ENCODE measurements at regions not wholly inside any gene's neighbourhood (a gene's known extent, or its start where the extent isn't known, plus 50 kb on each side); places are given as distances from the start of the nearest gene placed in this dataset.

- H3K9me3 ChIP-seq: peaks cover 0 to 4% (median 0%) of the 10 kb centered on the region in 4 donors
- no peak for DNase-seq
- H3K27me3 ChIP-seq: no peaks in the 10 kb centered on the region
- no peak for ATAC-seq
- intact Hi-C loops (cut with DNase I): no loop called here
- WGBS (ENCODE audit: insufficient coverage, low coverage, low lambda C conversion rate, missing lambda C conversion rate): 65% methylated on average over 5 of the region's 5 CpGs
- no peaks in the 10 kb centered on the region for H3K36me3 ChIP-seq
- H3K27ac ChIP-seq: no peak overlapping the region
- no peak overlapping the region for H3K4me3 ChIP-seq
- no peak for TF ChIP-seq POLR2A (IDR thresholded peaks at IDR 0.05)
- no peak for TF ChIP-seq CTCF (IDR thresholded peaks at IDR 0.05)
- H3K4me1 ChIP-seq: no peaks in the 10 kb centered on the region
These were observed 738.3 kb upstream of the POM121L12 start for GRCh38 chr7:52297128-52297527.

GRCh38 chr7:52294942-52295341, 740.5 kb upstream of the POM121L12 start:
- Histone ChIP-seq H3K27ac (no peak overlapping the region), H3K4me1 (no peaks in the 10 kb centered on the region), H3K4me3 (no peak overlapping the region), H3K36me3 (no peaks in the 10 kb centered on the region), H3K27me3 (no peaks in the 10 kb centered on the region), H3K9me3 (peaks cover 0 to 4% (median 0%) of the 10 kb centered on the region in 4 donors)
- ATAC-seq: no peak
- intact Hi-C loops (cut with DNase I): no loop called here
- TF ChIP-seq POLR2A (IDR thresholded peaks at IDR 0.05) (no peak), CTCF (IDR thresholded peaks at IDR 0.05) (no peak)
- 75% methylated on average over 4 of the region's 7 CpGs for WGBS (ENCODE audit: insufficient coverage, low coverage, low lambda C conversion rate, missing lambda C conversion rate)
- no peak for DNase-seq

GRCh38 chr7:52289247-52289646, 746.2 kb upstream of the POM121L12 start:
- Histone ChIP-seq H3K9me3 (peaks cover 0 to 3% (median 0%) of the 10 kb centered on the region in 4 donors), H3K36me3 (no peaks in the 10 kb centered on the region)
- 18% methylated on average over 2 of the region's 2 CpGs for WGBS (ENCODE audit: insufficient coverage, low coverage, low lambda C conversion rate, missing lambda C conversion rate)

GRCh38 chr7:52287698-52288097, 747.7 kb upstream of the POM121L12 start:
- DNase-seq (no peak), ATAC-seq (no peak)
- no peak for TF ChIP-seq POLR2A (IDR thresholded peaks at IDR 0.05)
- TF ChIP-seq CTCF (IDR thresholded peaks at IDR 0.05): no peak
- Histone ChIP-seq H3K36me3 (no peaks in the 10 kb centered on the region), H3K27ac (no peak overlapping the region), H3K27me3 (no peaks in the 10 kb centered on the region), H3K4me1 (no peaks in the 10 kb centered on the region), H3K4me3 (no peak overlapping the region), H3K9me3 (no peaks in the 10 kb centered on the region)
- intact Hi-C loops (cut with DNase I): no loop called here
- WGBS (ENCODE audit: insufficient coverage, low coverage, low lambda C conversion rate, missing lambda C conversion rate): 60% methylated on average over 1 of the region's 1 CpG

More at GRCh38 chr7:52289247-52289646, 746.2 kb upstream of the POM121L12 start:
- Histone ChIP-seq H3K27me3 (no peaks in the 10 kb centered on the region), H3K4me3 (no peak overlapping the region), H3K27ac (no peak overlapping the region), H3K4me1 (no peaks in the 10 kb centered on the region)
- ATAC-seq: peak in 2 of 4 donors; percentile 51 to 57
- TF ChIP-seq CTCF (IDR thresholded peaks at IDR 0.05) (no peak), POLR2A (IDR thresholded peaks at IDR 0.05) (no peak)
- no peak for DNase-seq
- intact Hi-C loops (cut with DNase I): no loop called here

GRCh38 chr7:52285689-52286088, 749.7 kb upstream of the POM121L12 start:
- peak; percentile 18 to 62 (median 48) for ATAC-seq
- Histone ChIP-seq H3K4me3 (no peak overlapping the region), H3K9me3 (no peaks in the 10 kb centered on the region), H3K4me1 (no peaks in the 10 kb centered on the region), H3K27ac (no peak overlapping the region), H3K36me3 (no peaks in the 10 kb centered on the region), H3K27me3 (no peaks in the 10 kb centered on the region)
- intact Hi-C loops (cut with DNase I): no loop called here
- 37% methylated on average over 2 of the region's 2 CpGs for WGBS (ENCODE audit: insufficient coverage, low coverage, low lambda C conversion rate, missing lambda C conversion rate)
- TF ChIP-seq POLR2A (IDR thresholded peaks at IDR 0.05): no peak
- TF ChIP-seq CTCF (IDR thresholded peaks at IDR 0.05): no peak
- DNase-seq: no peak

Data from right lobe of liver (tissue), 6 donors.